ENCODE measurements at regions not wholly inside any gene's neighbourhood (a gene's known extent, or its start where the extent isn't known, plus 50 kb on each side); places are given as distances from the start of the nearest gene placed in this dataset.

DNA sequence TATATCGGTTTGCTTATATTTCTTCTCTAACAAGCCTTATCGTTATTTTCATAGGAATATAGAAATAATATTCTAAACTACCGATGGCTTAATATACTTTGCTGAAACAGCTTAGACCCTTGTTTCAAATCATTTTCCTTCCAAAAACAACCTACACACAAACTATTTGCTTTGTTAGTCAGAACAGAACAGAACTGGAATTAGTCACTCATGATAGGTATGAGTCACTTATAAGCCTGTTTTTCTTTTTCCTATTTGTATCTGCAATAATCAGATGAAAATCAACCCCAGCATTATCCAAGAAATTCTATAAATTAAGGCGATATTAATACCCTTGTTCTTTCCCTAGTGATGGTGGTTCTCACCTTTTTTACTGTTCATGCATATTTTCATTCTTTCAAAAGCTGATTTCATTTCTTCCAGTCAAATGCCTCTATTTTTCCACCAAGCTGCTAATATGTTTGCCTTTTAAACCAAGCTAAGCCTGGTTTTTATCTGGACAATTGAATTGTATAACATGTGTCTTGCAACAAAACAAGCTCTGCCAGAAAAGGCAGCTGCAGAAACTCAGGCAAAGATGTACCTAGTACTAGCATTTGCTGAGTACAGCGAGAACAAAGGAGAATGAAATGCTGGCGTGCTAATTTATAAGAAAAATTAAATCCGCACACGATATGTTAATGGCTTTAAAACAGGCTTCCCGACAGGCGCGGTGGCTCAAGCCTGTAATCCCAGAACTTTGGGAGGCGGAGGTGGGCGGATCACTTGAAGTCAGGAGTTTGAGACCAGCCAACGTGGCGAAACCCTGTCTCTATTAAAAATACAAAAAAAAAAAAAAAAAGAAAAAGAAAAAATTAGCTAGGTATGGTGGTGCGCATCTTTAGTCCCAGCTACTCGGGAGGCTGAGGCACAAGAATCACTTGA is 1418.2 kb downstream of the AACS start:
- no peak for DNase-seq

DNA sequence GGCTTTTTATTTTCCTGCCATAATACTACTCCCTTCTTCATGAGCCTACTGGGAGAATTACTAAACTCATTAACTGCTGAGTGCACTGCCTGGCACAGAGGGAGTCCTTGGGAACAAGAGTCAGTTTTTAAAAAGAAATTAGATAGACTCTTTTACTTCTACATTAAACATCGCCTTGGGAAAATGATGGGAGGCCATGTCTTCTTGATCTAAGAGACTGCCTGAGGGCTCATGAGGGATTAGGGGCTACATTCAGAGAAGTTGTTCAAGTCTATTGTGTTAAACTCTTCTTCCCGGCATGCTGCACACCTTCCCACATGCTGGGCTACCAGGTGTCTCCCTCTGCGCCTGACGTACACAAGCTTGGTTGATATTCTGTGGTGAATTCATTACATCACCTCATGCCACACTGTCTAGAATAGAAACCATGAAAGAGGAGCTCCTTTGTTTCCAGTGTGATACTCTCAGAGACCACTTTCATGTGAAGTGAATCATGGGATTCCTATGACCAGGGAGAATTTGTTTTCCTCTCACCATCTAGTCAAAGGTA is 1422.3 kb downstream of the AACS start:
- DNase-seq, result no peak

- DNase-seq, result no peak
Measured at GRCh38 chr12:126488806-126489205, 1423.6 kb downstream of the AACS start.

- DNase-seq, result no peak
Measured at GRCh38 chr12:126492181-126492580, 1426.9 kb downstream of the AACS start.

DNA sequence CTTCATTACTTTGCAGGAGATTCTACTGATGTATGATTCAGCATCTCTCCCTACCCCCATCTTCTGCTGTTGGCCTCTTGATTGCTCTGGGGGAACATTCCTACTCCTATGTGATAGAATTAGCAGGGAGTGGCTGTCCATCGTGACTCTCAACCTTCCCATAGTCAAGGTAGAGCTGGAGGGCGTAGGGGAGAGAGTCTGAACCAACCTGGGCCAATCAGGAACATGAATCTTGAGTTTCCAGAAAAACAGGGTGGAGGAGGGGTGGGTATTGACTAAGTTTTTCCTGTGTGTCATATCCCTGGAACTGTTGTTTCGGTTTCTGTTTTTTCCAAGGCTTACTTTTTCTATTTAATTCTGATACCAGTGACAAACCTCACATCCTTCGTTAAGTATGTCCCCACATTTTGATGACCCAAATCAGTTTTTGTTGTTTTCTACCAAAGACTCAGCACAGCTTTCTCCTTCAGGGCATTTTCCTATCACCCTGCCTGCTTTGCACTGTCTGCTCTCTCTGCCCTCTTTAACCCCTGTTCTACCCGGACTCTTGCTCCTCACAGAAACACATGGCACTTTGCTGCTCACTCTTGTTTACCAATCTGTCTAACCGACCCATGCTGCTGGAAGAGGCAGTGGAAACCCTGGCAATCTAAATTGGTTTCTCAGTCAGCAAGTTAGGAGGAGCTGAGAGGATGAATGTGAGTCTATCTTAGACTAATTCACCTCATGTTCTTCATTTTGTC is 1428.3 kb downstream of the AACS start:
- DNase-seq, result no peak

- no peak for DNase-seq
Measured at GRCh38 chr12:126496201-126496600, 1431.0 kb downstream of the AACS start.

- DNase-seq, result no peak
Measured at GRCh38 chr12:126506426-126507182, 1441.4 kb downstream of the AACS start.

DNA sequence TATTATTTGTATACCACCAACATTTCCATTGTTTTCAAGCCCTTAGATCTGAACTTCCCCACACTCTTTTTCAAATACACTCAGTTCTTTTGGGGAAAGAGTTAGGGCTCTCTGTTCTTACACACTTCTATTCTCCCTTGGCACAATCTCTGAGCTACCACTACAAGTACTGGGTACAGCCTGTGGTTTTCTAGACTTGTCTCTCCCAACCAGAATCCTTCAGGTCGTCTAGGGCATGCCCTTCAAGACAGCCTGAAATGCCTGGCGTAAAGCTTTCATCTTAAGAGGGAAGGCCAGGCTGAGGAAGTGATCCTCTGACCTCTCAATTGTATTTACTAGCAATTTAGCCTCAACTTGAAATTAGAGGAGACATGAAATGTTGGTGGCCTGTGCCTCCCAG is 1442.0 kb downstream of the AACS start:
- no peak for DNase-seq

- DNase-seq, result no peak
Measured at GRCh38 chr12:126509572-126509971, 1444.3 kb downstream of the AACS start.

GRCh38 chr12:126510630-126511029 is 1445.4 kb downstream of the AACS start:
- DNase-seq, result no peak

- DNase-seq, result no peak
Measured at GRCh38 chr12:126512916-126513913, 1448.0 kb downstream of the AACS start.

DNA sequence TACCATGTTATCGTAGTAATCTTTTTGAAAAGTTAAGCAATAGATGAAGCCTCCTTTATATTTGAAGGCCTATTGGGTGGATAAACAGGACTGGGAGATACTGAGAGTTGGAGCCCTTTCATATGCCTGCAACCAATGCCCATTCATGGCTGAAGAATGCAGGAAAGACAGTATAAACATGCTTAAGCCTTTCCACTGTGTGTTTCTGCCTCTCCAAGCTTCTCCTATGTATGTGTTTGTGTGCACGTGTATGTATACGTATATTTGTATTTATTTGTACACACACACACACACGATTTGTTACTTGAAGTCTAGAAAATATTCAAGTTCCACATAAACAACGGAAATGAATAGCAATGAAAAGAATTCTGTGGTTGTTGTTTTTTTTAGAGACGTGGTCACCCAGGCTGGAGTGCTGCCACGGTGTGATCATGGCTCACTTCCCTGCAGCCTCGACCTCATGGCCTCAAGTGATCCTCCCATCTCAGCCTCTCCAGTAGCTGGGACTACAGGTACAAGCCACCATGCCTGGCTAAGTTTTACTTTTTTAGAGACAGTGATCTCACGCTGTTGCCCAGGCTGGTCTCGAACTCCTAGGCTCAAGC is 1453.5 kb downstream of the AACS start:
- no peak for DNase-seq

GRCh38 chr12:126519833-126520232 is 1454.6 kb downstream of the AACS start:
- no peak for DNase-seq

- no peak for DNase-seq
Measured at GRCh38 chr12:126523891-126524290, 1458.7 kb downstream of the AACS start.

- DNase-seq, result no peak
Measured at GRCh38 chr12:126534495-126534894, 1469.3 kb downstream of the AACS start.

GRCh38 chr12:126534942-126535341 is 1469.7 kb downstream of the AACS start:
- no peak for DNase-seq

DNA sequence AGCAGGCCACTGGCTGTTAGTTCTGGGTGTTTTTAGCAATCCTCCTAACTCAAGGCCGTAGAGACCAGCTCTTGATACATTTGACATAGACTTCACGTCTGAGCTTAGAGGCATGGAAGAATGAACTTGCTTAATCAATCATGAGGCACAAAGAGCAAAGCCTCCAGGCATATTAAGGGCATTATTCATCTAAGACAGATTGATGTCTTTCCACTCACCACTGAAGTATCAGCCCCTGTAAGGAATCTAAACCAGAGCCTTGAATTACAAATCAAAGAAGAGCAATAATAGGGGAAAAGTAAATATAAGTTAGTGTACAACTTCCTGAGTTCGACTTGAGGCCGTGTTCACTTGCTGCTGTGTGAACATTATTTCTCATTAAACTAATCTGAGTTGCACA is 1470.7 kb downstream of the AACS start:
- no peak for DNase-seq

GRCh38 chr12:126537961-126538530 is 1472.8 kb downstream of the AACS start:
- no peak for DNase-seq

DNA sequence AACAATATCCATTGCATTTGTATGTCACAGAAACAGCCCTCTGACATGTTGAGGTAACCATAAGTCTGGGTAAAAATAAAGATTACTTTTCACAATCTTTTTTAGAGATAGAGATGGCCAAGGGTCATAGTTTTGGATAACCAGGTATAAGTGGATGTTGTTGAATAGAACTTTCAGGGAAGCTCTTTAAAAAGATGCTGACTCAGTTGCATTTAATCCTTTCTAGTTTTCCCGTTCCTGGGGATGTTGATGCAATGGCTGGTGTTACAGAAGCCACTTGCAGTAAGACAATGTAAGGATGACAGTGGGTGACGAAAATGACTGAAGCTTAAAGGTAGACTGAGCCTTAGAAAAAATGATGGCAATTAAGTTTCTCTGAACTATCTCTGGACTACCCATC is 1473.7 kb downstream of the AACS start:
- no peak for DNase-seq

GRCh38 chr12:126545411-126545810 is 1480.2 kb downstream of the AACS start:
- DNase-seq, result no peak

- no peak for DNase-seq
Measured at GRCh38 chr12:126547905-126548304, 1482.7 kb downstream of the AACS start.

Data from stimulated activated CD8-positive, alpha-beta memory T cell treated with anti-CD3 and anti-CD28 coated beads, Interleukin-4, amount 100 ng/mL, for 48 hours (primary cell).